IMR-90 (cell line): ENCODE measurements at regions not wholly inside any gene's neighbourhood (a gene's known extent, or its start where the extent isn't known, plus 50 kb on each side); places are given as distances from the start of the nearest gene placed in this dataset.

ENCODE experiments used
- ATAC-seq: fragments of 200-7000 bp; cut with Tn5 transposase; 2 replicates; pipeline ENCODE4 v1.9.1; 2020; ENCODE audit warnings: low read depth, mild to moderate bottlenecking, moderate library complexity
- BruUV-seq: library from RNA; stranded (reverse); fragments of 400-500 nt; replicated peaks from 2 replicates; lab custom pipeline; 2021; lab: Mats Ljungman, UMichigan
- CTCF ChIA-PET: fragments of 300-600 bp; formaldehyde crosslinking; extraction: SDS; loops from one replicate; lab custom pipeline; 2021; ENCODE audit warnings: antibody characterized with exemption; lab: Yijun Ruan, JAX
- POLR2A ChIA-PET: fragments of 300-600 bp; sonication (Branson Sonifier 250); formaldehyde crosslinking; loops from one replicate; lab custom pipeline; 2022; ENCODE audit warnings: antibody characterized with exemption; ENCODE audit not compliant: unreplicated experiment; lab: Charles Lee
- DNase-seq: peaks from one replicate; pipeline ENCODE4 v3.0.0; 2013
- H2AFZ ChIP-seq: replicated peaks from 2 replicates; pipeline ENCODE3; 2013; ENCODE audit warnings: low read length, mild to moderate bottlenecking; ENCODE audit not compliant: poor library complexity
- H2AK5ac ChIP-seq: 2 replicates; pipeline ENCODE4 v1.6.1; 2013; ENCODE audit warnings: low read depth, low read length, inconsistent platforms
- H2AK9ac ChIP-seq: replicated peaks from 2 replicates; pipeline ENCODE3; 2013; ENCODE audit warnings: mild to moderate bottlenecking, low read depth, low read length, moderate library complexity; ENCODE audit not compliant: poor library complexity
- H2BK120ac ChIP-seq: 2 replicates; pipeline ENCODE4 v1.6.1; 2013; ENCODE audit warnings: low read depth, low read length, inconsistent platforms
- H2BK15ac ChIP-seq: 3 replicates; pipeline ENCODE4 v1.6.1; 2013; ENCODE audit warnings: low read depth, low read length, inconsistent platforms
- H2BK20ac ChIP-seq: 2 replicates; pipeline ENCODE4 v1.6.1; 2013; ENCODE audit warnings: low read depth, mild to moderate bottlenecking, inconsistent platforms, low read length, moderate library complexity
- H2BK5ac ChIP-seq: 2 replicates; pipeline ENCODE4 v1.6.1; 2013; ENCODE audit warnings: mild to moderate bottlenecking, low read depth, low read length, inconsistent platforms; ENCODE audit not compliant: poor library complexity, severe bottlenecking
- H3K14ac ChIP-seq: replicated peaks from 2 replicates; pipeline ENCODE4 v1.6.1; 2013; ENCODE audit warnings: low read depth, low read length, inconsistent platforms
- H3K18ac ChIP-seq: 2 replicates; pipeline ENCODE4 v1.6.1; 2013; ENCODE audit warnings: low read depth, low read length, control low read depth
- H3K23ac ChIP-seq: 2 replicates; pipeline ENCODE4 v1.6.1; 2013; ENCODE audit warnings: low read depth, low read length, inconsistent platforms
- H3K27ac ChIP-seq: 2 replicates; pipeline ENCODE4 v1.5.1; 2013; ENCODE audit warnings: mild to moderate bottlenecking, control low read depth, low read length; ENCODE audit not compliant: insufficient read depth
- H3K27me3 ChIP-seq: 2 replicates; pipeline ENCODE4 v1.6.1; 2013; ENCODE audit warnings: low read length; ENCODE audit not compliant: control insufficient read depth, insufficient read depth
- H3K36me3 ChIP-seq: 2 replicates; pipeline ENCODE4 v1.6.1; 2013; ENCODE audit warnings: low read length, mixed read lengths; ENCODE audit not compliant: control insufficient read depth, insufficient read depth
- H3K4ac ChIP-seq: 2 replicates; pipeline ENCODE4 v1.6.1; 2013; ENCODE audit warnings: low read depth, low read length, inconsistent platforms
- H3K4me1 ChIP-seq: 2 replicates; pipeline ENCODE4 v1.6.1; 2013; ENCODE audit warnings: low read length, mixed read lengths; ENCODE audit not compliant: control insufficient read depth, insufficient read depth
- H3K4me2 ChIP-seq: 2 replicates; pipeline ENCODE4 v1.6.1; 2013; ENCODE audit warnings: low read depth, mild to moderate bottlenecking, control low read depth, low read length, moderate library complexity
- H3K4me3 ChIP-seq: 2 replicates; pipeline ENCODE4 v1.5.1; 2013; ENCODE audit warnings: low read depth, mild to moderate bottlenecking, control low read depth, low read length, moderate library complexity; ENCODE audit not compliant: insufficient read depth
- H3K56ac ChIP-seq: 2 replicates; pipeline ENCODE4 v1.6.1; 2013; ENCODE audit warnings: low read length, inconsistent platforms; ENCODE audit not compliant: insufficient read depth; ENCODE audit errors: extremely low read depth
- H3K79me1 ChIP-seq, 2 experiments: 2 replicates each; pipeline ENCODE4 v1.6.1; 2013; ENCODE audit warnings: low read length in 2 of 2, inconsistent platforms in 1 of 2, low read depth in 1 of 2
- H3K9ac ChIP-seq: 2 replicates; pipeline ENCODE4 v1.6.1; 2013; ENCODE audit warnings: low read depth, low read length, control low read depth
- H3K9me1 ChIP-seq: 2 replicates; pipeline ENCODE4 v1.6.1; 2013; ENCODE audit warnings: low read length, inconsistent platforms; ENCODE audit not compliant: insufficient read depth
- H3K9me3 ChIP-seq: 2 replicates; pipeline ENCODE4 v1.6.1; 2013; ENCODE audit warnings: low read length; ENCODE audit not compliant: control insufficient read depth, insufficient read depth
- H4K20me1 ChIP-seq: 2 replicates; pipeline ENCODE4 v1.6.1; 2013; ENCODE audit warnings: low read length, inconsistent platforms; ENCODE audit not compliant: insufficient read depth
- H4K5ac ChIP-seq: 2 replicates; pipeline ENCODE4 v1.6.1; 2013; ENCODE audit warnings: mild to moderate bottlenecking, low read depth, low read length, control low read depth
- H4K8ac ChIP-seq, 2 experiments: 2 replicates each; pipeline ENCODE4 v1.6.1; 2013; ENCODE audit warnings: low read depth in 2 of 2, low read length in 2 of 2, control low read depth in 1 of 2, inconsistent platforms in 1 of 2
- H4K91ac ChIP-seq: 2 replicates; pipeline ENCODE4 v1.6.1; 2013; ENCODE audit warnings: low read depth, low read length, inconsistent platforms; ENCODE audit not compliant: insufficient read depth
- BHLHE40 ChIP-seq: fragments of 150-350 bp; IDR thresholded peaks from 2 replicates; pipeline ENCODE4 v1.6.1; 2016; ENCODE audit warnings: mild to moderate bottlenecking, low read depth, low read length
- CEBPB ChIP-seq: IDR thresholded peaks from 2 replicates; pipeline ENCODE4 v1.6.1; 2012; ENCODE audit warnings: low read depth, low read length, improper control_type of control experiment
- CHD1 ChIP-seq: IDR thresholded peaks from 2 replicates; pipeline ENCODE4 v1.6.1; 2012; ENCODE audit warnings: low read depth, low read length, improper control_type of control experiment
- CTCF ChIP-seq: conservative IDR thresholded peaks from 2 replicates; pipeline ENCODE4 v1.5.1; 2012; ENCODE audit warnings: mild to moderate bottlenecking, low read depth, low read length, improper control_type of control experiment
- ELK1 ChIP-seq: fragments of 150-350 bp; IDR thresholded peaks from 2 replicates; pipeline ENCODE4 v1.6.1; 2016; ENCODE audit warnings: low read depth, mild to moderate bottlenecking, low read length, moderate library complexity, borderline replicate concordance
- FOS ChIP-seq: fragments of 150-350 bp; IDR thresholded peaks from 2 replicates; pipeline ENCODE4 v1.6.1; 2016; ENCODE audit warnings: low read depth, low read length
- MAFK ChIP-seq: IDR thresholded peaks from 2 replicates; pipeline ENCODE4 v1.6.1; 2012; ENCODE audit warnings: low read depth, low read length, improper control_type of control experiment
- MAZ ChIP-seq: IDR thresholded peaks from 2 replicates; pipeline ENCODE4 v1.6.1; 2012; ENCODE audit warnings: low read depth, mild to moderate bottlenecking, low read length, improper control_type of control experiment, moderate library complexity, borderline replicate concordance
- MXI1 ChIP-seq: IDR thresholded peaks from 2 replicates; pipeline ENCODE4 v1.6.1; 2012; ENCODE audit warnings: low read depth, mild to moderate bottlenecking, low read length, moderate library complexity, borderline replicate concordance
- NFE2L2 ChIP-seq: fragments of 150-350 bp; IDR thresholded peaks from 2 replicates; pipeline ENCODE4 v1.6.1; 2016; ENCODE audit warnings: low read depth, mild to moderate bottlenecking, low read length
- POLR2A ChIP-seq: IDR thresholded peaks from 2 replicates; pipeline ENCODE4 v1.6.1; 2012; ENCODE audit warnings: mild to moderate bottlenecking, low read depth, low read length
- RAD21 ChIP-seq: IDR thresholded peaks from 2 replicates; pipeline ENCODE4 v1.6.1; 2012; ENCODE audit warnings: low read length, improper control_type of control experiment
- RCOR1 ChIP-seq: IDR thresholded peaks from 2 replicates; pipeline ENCODE4 v1.6.1; 2012; ENCODE audit warnings: mild to moderate bottlenecking, low read length, improper control_type of control experiment; ENCODE audit not compliant: insufficient replicate concordance
- RFX5 ChIP-seq: IDR thresholded peaks from 2 replicates; pipeline ENCODE4 v1.8.0; 2012; ENCODE audit warnings: low read depth, mild to moderate bottlenecking, low read length, moderate library complexity
- SMC3 ChIP-seq: fragments of 150-350 bp; IDR thresholded peaks from 2 replicates; pipeline ENCODE4 v1.6.1; 2016; ENCODE audit warnings: low read depth, mild to moderate bottlenecking, antibody characterized with exemption, low read length, moderate library complexity
- USF2 ChIP-seq: fragments of 150-350 bp; IDR thresholded peaks from 2 replicates; pipeline ENCODE4 v1.6.1; 2017; ENCODE audit warnings: mild to moderate bottlenecking, antibody characterized with exemption, low read length, low read depth
- WGBS, 2 experiments: methylation state at CpG; one replicate each; pipeline versions ENCODE4 v1.1.5 to v1.1.7; 2013; ENCODE audit warnings: missing lambda C conversion rate in 2 of 2; ENCODE audit not compliant: insufficient read length in 1 of 2; ENCODE audit errors: extremely low coverage in 2 of 2; 5-methylcytosine and 5-hydroxymethylcytosine counted together
- dilution Hi-C: fragments of 300-500 bp; cut with HindIII; formaldehyde crosslinking; loops from one replicate; pipeline ENCODE4 v1.14.3; 2018; ENCODE audit warnings: low sequenced_read_pairs; ENCODE audit not compliant: unreplicated experiment
- in situ Hi-C: fragments of 300-500 bp; cut with MboI; formaldehyde crosslinking; loops from 3 replicates; pipeline ENCODE4 v1.14.3; 2019; ENCODE audit warnings: low sequenced_read_pairs, inconsistent platforms, mixed read lengths
- intact Hi-C: fragments of 100-400 bp; cut with micrococcal nuclease; formaldehyde crosslinking; loops from 2 replicates; pipeline ENCODE4 v1.10.0; 2022

- intact Hi-C loops = no loop called here
- H2BK20ac ChIP-seq = no peak overlapping the region
- dilution Hi-C loops = no loop called here
- H4K8ac ChIP-seq = no peak overlapping the region
- in situ Hi-C loops = no loop called here
- H4K91ac ChIP-seq = no peak overlapping the region
- no peak overlapping the region for H2BK15ac ChIP-seq
- H3K4ac ChIP-seq = no peak overlapping the region
- no TSS peak for BruUV-seq
- no peaks in the 10 kb centered on the region for H3K4me1 ChIP-seq
- no peaks in the 10 kb centered on the region for H3K79me1 ChIP-seq
- no peak overlapping the region for H2BK120ac ChIP-seq
- H2AK9ac ChIP-seq = no peak overlapping the region
- H3K14ac ChIP-seq = no peak overlapping the region
- H2AK5ac ChIP-seq = no peak overlapping the region
- DNase-seq (no peak), ATAC-seq (no peak)
- no peaks in the 10 kb centered on the region for H3K36me3 ChIP-seq
- CTCF ChIA-PET = no interaction called here
- H3K27me3 ChIP-seq = no peaks in the 10 kb centered on the region
- no peaks in the 10 kb centered on the region for H4K20me1 ChIP-seq
- H3K18ac ChIP-seq = no peak overlapping the region
- no peak overlapping the region for H3K4me3 ChIP-seq
- H3K9me1 ChIP-seq = no peaks in the 10 kb centered on the region
- H3K56ac ChIP-seq = no peak overlapping the region
- H4K5ac ChIP-seq = no peak overlapping the region
- POLR2A ChIA-PET = no interaction called here
- TF ChIP-seq ELK1 = no peak
- TF ChIP-seq SMC3 = no peak
- TF ChIP-seq MAFK = no peak
- no peak for TF ChIP-seq MXI1
- no peak for TF ChIP-seq RFX5
- TF ChIP-seq POLR2A = no peak
- TF ChIP-seq USF2 = no peak
- no peak for TF ChIP-seq CEBPB
- TF ChIP-seq BHLHE40 = no peak
- no peak for TF ChIP-seq RCOR1
- TF ChIP-seq NFE2L2 = no peak
- no peak for TF ChIP-seq RAD21
- no peak for TF ChIP-seq FOS
- no peak for TF ChIP-seq MAZ
- TF ChIP-seq CHD1 = no peak
- TF ChIP-seq CTCF = no peak
- no peak overlapping the region for H3K4me2 ChIP-seq
- H3K23ac ChIP-seq = no peak overlapping the region
- no peaks in the 10 kb centered on the region; the same call in 1 of the 2 replicates for H3K9me3 ChIP-seq
- H2BK5ac ChIP-seq = no peak overlapping the region
- 61% methylated on average over 6 of the region's 9 CpGs; no CpG with 5 or more reads in 1 of the 2 experiments for WGBS, 2 experiments
- no peak overlapping the region for H3K9ac ChIP-seq
- H2AFZ ChIP-seq = no peak overlapping the region
- no peak overlapping the region for H3K27ac ChIP-seq
Observed at GRCh38 chrX:93868289-93868965, 194.4 kb downstream of the FAM133A start.
